ENCODE measurements at regions not wholly inside any gene's neighbourhood (a gene's known extent, or its start where the extent isn't known, plus 50 kb on each side); places are given as distances from the start of the nearest gene placed in this dataset.

DNA sequence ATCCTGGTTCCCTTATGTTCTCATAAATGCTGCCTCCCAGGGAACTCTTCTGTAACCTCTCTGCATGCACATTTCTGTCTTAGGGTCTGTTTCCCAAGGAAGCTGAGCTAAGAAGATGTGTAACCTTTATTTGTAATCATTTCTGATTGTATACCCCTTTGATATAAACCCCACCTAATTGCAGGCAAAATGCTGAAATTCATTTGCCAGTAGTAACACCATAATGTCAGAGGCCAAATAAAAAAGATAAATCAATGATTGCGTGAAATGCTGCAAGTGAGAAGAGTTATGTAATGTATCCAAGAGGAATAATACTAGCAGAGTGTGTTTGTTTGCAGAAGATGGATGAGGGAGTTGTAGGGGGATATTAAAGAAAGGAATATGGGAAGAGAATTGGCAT, 822.6 kb upstream of the GRAMD2B start:
- DNase-seq (ENCODE audit: low read depth in 3 of 3) = no peak

DNA sequence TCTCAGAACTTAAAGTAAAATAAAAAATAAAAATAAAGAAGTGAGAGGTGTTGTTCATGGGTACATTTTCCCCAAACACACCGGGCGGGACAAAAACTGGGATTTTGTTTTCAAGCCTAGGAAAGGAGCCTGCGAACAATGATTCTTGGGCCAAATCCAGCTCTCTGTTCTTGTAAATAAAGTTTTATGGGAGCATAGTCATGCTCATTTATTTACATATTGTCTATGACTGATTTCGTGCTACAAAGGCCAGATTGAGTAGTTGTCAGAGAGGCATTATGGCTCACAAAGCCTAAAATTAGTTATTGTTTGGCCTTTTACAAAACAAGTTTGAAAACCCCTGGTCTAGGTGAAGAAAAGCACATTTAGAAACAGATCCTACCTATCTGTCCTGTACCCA, 821.0 kb upstream of the GRAMD2B start:
- DNase-seq (ENCODE audit: low read depth in 3 of 3) = no peak

DNA sequence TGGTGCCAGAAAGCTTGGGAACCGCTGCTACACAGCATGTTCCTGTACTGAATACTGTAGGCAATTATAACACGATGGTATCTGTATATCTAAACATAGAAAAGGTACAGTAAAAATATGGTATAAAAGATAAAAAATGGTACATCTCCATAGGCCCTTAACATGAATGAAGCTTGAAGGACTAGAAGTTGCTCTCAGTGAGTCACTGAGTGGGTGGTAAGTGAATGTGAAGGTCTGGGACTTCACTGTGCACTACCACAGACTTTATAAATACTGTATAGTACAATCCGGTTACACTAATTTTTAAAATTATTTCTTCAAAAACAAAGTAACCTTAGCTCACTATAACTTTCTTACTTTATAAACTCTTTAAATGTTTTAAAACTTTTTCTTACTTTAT, 819.9 kb upstream of the GRAMD2B start:
- DNase-seq (ENCODE audit: low read depth in 3 of 3) = no peak

- DNase-seq (ENCODE audit: low read depth in 3 of 3) = no peak
Measured at GRCh38 chr5:125604104-125604503, 819.1 kb upstream of the GRAMD2B start.

- no peak for DNase-seq (ENCODE audit: low read depth in 3 of 3)
Measured at GRCh38 chr5:125607018-125607417, 816.2 kb upstream of the GRAMD2B start.

DNA sequence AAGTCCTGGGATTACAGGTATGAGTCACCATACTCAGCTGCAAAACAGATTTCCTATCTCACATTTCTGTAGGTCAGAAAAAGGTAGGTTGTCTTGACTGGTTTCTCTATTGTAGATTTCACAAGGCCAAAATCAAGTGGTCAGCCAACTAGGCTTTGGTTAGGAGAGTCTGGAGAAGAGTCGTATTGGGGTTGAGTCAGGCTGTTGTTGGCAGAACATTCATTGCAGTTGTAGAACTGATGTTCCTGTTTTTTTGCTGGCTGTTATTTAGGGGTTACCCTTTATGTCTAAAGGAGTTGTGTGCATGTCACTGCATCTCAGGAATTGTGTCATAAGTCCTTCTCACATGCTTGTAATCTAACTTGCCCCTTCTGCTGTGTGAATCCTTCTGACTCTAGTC, 814.2 kb upstream of the GRAMD2B start:
- DNase-seq (ENCODE audit: low read depth in 3 of 3) = no peak

- no peak for DNase-seq (ENCODE audit: low read depth in 3 of 3)
Measured at GRCh38 chr5:125610892-125611291, 812.3 kb upstream of the GRAMD2B start.

DNA sequence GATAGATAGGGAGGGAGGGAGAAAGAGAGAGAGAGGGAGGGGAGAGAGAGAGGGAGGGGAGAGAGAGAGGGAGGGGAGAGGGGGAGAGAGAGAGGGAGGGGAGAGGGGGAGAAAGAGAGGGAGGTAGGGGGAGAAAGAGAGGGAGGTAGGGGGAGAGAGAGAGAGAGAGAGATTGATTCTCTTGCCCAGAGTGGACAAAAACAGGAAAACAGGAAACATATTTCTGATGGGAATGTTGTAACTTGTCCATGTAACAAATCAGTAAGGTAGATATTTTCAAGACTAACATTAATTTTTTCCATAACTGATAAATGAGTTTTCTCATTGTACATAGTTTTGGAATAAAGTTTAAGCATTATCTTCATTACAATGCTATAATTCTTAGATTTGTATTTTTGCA, 811.7 kb upstream of the GRAMD2B start:
- DNase-seq (ENCODE audit: low read depth in 3 of 3) = no peak

DNA sequence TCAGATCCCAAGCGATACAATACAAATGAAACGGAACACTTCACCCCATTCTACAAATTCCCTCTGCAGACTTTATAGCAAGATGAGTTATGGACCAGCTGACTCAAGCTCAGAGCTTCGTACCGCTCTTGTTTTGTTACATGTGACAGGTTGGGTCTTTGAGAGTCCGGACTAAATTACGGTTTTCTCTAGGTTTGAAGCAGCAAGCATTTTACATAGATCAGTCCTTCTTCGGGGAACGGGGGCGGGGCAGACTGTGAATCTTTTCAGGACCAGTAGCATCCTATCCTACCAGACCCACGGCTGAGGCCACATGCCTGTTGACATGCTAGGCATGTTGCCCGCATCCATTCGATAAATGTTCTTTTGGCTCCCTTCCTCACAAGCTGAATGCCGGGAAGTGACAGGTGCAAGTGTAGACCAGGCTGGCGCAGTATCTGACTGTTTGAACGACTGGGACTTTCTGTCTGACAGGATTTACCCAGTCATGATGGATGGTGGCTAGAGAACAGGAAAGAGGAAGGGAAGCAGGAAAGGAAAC, 811.0 kb upstream of the GRAMD2B start:
- no peak for DNase-seq (ENCODE audit: low read depth in 3 of 3)

DNA sequence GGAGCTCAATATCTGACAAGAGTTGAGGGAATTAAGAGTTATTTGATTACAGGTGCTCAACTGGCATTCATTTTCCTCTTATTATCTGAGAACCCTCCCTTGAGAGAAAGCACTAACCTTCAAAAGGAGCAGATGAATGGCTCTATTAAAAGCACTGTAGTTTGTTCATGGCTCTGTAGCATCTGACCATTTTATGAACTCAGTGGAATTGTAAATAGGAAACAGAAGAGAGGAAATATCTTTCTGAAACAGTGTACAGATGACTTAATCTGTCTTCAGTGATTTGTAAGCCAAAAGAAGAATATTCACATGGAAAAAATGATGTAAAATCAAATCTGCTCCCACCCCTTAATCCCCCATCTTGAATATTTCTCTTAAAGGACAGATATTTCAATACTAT, 810.4 kb upstream of the GRAMD2B start:
- DNase-seq (ENCODE audit: low read depth in 3 of 3) = no peak

GRCh38 chr5:125630237-125630636, 793.0 kb upstream of the GRAMD2B start:
- DNase-seq (ENCODE audit: low read depth in 3 of 3) = no peak

GRCh38 chr5:125633523-125633922, 789.7 kb upstream of the GRAMD2B start:
- no peak for DNase-seq (ENCODE audit: low read depth in 3 of 3)

DNA sequence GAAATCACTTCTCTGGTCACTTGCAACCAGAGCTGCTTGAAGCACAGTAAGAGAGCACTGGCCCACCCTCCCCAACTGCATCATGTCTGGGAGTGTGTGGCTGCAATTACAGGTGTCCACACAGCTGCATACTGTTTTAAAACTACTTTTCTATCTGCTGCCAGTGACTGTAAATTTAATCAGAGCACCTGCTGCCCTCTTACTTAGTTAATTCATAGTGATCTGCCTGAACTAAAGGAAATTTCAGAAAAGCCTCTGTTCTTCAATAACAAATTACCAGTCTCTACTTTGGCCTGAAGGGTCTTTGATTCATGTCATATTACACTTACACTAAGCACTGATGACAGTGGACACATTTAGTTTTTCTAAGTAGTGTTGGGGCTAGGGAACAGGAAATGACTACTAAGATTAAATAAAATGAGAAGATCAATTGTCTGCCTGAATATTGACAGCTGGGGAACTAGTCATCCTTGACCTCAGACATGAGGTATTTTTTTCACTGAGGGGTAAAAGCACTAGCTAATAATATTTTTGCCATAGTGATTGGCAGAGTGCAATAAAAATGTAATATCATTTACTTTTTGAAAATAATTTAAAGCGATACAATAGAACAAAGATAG, 788.9 kb upstream of the GRAMD2B start:
- DNase-seq (ENCODE audit: low read depth in 3 of 3) = no peak

DNA sequence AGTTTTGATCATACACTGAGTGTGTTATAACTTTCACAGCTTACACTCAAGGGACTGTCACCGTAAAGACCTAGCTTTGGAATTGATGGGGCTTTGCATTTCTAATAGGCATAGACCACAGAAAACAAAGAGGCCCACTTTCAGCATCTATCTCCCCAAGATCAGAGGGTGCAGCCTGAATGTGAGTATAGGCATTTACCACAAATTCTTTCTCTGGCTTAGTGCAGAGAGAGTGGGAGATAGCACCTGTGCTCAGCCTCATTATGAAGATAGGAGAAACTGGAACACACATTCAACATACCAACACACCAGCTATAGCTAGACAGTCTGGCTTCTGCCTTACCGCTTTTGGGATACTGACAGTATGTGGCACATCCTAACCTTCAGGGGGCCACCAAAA, 783.4 kb upstream of the GRAMD2B start:
- no peak for DNase-seq (ENCODE audit: low read depth in 3 of 3)

DNA sequence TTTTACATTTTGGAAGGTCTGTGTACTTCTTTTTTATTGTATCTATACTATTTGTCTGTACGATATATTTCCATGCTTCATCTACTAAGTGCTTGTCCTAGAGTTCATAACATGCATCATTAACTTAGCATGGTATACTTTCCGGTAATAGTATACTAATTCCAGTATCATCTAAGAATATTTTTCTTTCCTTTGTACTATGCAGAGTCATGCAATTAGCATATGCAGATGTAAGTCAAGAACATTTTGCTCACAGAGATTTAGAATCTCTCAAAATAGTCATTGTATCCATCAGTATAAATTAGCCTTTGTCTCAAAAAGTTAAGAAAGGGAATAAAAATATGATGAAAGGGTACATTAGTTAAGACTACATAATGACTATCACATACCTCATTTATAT, 770.4 kb upstream of the GRAMD2B start:
- DNase-seq (ENCODE audit: low read depth in 3 of 3) = no peak

DNA sequence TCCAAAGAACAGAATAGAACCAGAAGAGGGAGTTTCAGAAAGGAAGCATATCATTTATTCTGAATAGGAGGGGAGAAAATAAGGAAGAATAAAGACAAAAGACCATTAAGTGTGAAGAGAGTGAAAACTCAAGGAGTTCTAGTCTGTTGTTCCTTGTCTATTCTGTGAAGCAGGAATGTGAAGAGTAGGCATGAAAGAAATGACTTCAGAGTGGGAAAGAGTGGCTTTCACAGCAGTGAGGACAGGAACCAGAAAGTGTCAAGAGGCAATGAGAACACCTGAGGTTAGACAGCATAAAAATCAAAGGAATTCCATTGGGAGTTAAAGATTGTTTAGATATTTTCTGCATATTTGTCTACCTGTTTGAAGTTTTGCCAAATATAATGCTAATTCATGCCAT, 768.8 kb upstream of the GRAMD2B start:
- no peak for DNase-seq (ENCODE audit: low read depth in 3 of 3)

GRCh38 chr5:125655156-125655555, 768.1 kb upstream of the GRAMD2B start:
- no peak for DNase-seq (ENCODE audit: low read depth in 3 of 3)

GRCh38 chr5:125657936-125658335, 765.3 kb upstream of the GRAMD2B start:
- DNase-seq (ENCODE audit: low read depth in 3 of 3) = no peak

GRCh38 chr5:125659316-125660023, 763.7 kb upstream of the GRAMD2B start:
- DNase-seq (ENCODE audit: low read depth in 3 of 3) = no peak

DNA sequence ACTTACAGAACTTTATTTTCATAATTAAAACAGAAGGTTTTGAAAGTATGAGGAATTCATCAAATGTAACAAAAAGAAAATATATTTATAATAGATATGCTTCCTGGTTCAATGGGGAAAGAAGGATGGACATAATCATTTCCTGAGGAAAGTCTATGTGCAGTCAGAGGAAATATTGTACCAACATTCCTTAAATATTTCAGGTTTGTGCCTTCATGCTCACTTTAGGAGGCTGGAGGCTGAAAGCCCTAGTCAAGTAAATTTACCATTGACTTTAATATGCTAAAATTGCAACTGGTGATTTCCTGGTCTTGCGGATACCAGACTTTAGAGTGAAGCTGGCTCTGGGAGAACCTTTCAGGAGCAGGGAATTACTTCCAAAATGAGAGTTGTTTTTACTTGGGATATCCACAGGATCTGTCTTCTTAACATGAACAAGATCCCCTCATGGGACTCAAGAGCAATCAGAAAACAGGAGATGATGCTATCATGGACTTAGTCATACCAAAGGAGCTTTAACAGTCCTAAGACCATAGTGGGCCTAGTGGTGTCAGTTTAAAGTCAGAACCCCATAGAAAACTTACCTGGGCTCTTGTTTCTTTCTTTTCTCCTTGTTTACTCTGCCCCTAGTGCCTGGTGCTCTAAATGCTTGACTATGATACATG, 762.8 kb upstream of the GRAMD2B start:
- DNase-seq (ENCODE audit: low read depth in 3 of 3) = no peak

GRCh38 chr5:125661584-125661983, 761.6 kb upstream of the GRAMD2B start:
- DNase-seq (ENCODE audit: low read depth in 3 of 3) = no peak

- DNase-seq (ENCODE audit: low read depth in 3 of 3) = no peak
Measured at GRCh38 chr5:125668884-125669283, 754.3 kb upstream of the GRAMD2B start.

GRCh38 chr5:125673359-125673950, 749.8 kb upstream of the GRAMD2B start:
- no peak for DNase-seq (ENCODE audit: low read depth in 3 of 3)

All from stimulated activated CD4-positive, alpha-beta T cell treated with anti-CD3 and anti-CD28 coated beads, TNF-alpha, amount 100 ng/mL, for 4 hours (primary cell).